NCI-H748 treated with DMSO at 0.1 percent for 48 hours (cell line): ENCODE measurements at regions not wholly inside any gene's neighbourhood (a gene's known extent, or its start where the extent isn't known, plus 50 kb on each side); places are given as distances from the start of the nearest gene placed in this dataset.

Source experiments
- DNase-seq: peaks from one replicate; lab custom pipeline; 2025; lab: John Stamatoyannopoulos, UW

- no peak for DNase-seq
These were observed 198.5 kb downstream of the ATP23 start for GRCh38 chr12:58139894-58140293.

GRCh38 chr12:58140395-58140794, 199.0 kb downstream of the ATP23 start:
- no peak for DNase-seq

GRCh38 chr12:58142991-58143390, 201.6 kb downstream of the ATP23 start:
- no peak for DNase-seq

- no peak for DNase-seq
These were observed 202.2 kb downstream of the ATP23 start for GRCh38 chr12:58143498-58143995.

GRCh38 chr12:58148405-58148804, 207.0 kb downstream of the ATP23 start:
- no peak for DNase-seq

- DNase-seq = no peak
These were observed 207.6 kb downstream of the ATP23 start for GRCh38 chr12:58148976-58149375.

GRCh38 chr12:58154359-58154758, 213.0 kb downstream of the ATP23 start:
- no peak for DNase-seq

- DNase-seq = no peak
These were observed 215.3 kb downstream of the ATP23 start for GRCh38 chr12:58156697-58157096.

GRCh38 chr12:58159941-58160340, 218.6 kb downstream of the ATP23 start:
- no peak for DNase-seq

GRCh38 chr12:58161773-58162172, 220.4 kb downstream of the ATP23 start:
- DNase-seq = no peak

- DNase-seq = no peak
These were observed 221.7 kb downstream of the ATP23 start for GRCh38 chr12:58163021-58163420.

- no peak for DNase-seq
These were observed 225.3 kb downstream of the ATP23 start for GRCh38 chr12:58166643-58167042.

GRCh38 chr12:58167622-58168021, 226.3 kb downstream of the ATP23 start:
- DNase-seq = no peak

GRCh38 chr12:58169826-58170225, 228.5 kb downstream of the ATP23 start:
- no peak for DNase-seq

- DNase-seq = no peak
These were observed 230.5 kb downstream of the ATP23 start for GRCh38 chr12:58171914-58172313.

GRCh38 chr12:58172433-58173073, 231.2 kb downstream of the ATP23 start:
- DNase-seq = no peak

- no peak for DNase-seq
These were observed 232.9 kb downstream of the ATP23 start for GRCh38 chr12:58174316-58174715.

- peak; percentile 25 for DNase-seq
These were observed 235.0 kb downstream of the ATP23 start for GRCh38 chr12:58176296-58176869.

- no peak for DNase-seq
These were observed 236.0 kb downstream of the ATP23 start for GRCh38 chr12:58177366-58177765.

GRCh38 chr12:58184212-58184611, 242.8 kb downstream of the ATP23 start:
- DNase-seq = no peak

- no peak for DNase-seq
These were observed 245.0 kb downstream of the ATP23 start for GRCh38 chr12:58186401-58186800.

- no peak for DNase-seq
These were observed 245.5 kb downstream of the ATP23 start for GRCh38 chr12:58186914-58187313.

- no peak for DNase-seq
These were observed 247.7 kb downstream of the ATP23 start for GRCh38 chr12:58189030-58189429.

GRCh38 chr12:58189893-58190292, 248.5 kb downstream of the ATP23 start:
- DNase-seq = no peak
